Tibial artery (tissue), 4 donors: ENCODE measurements at regions not wholly inside any gene's neighbourhood (a gene's known extent, or its start where the extent isn't known, plus 50 kb on each side); places are given as distances from the start of the nearest gene placed in this dataset.
"Not testable (repeated sequence)": the region's sequence is repeated elsewhere in the genome, so short reads cannot be mapped to it uniquely, and the experiment has no call there.

Experiments used
- DNase-seq, 2 donors: peaks; one replicate each; pipeline ENCODE4 v3.0.0-alpha.2; 2019
- H3K27ac ChIP-seq, 2 donors: fragments of 200-600 bp; sonication (generic) in 1 of 2; 1 replicate in 1 of 2; 2 replicates in 1 of 2; pipeline ENCODE4 v1.5.1; 2018 to 2019; ENCODE audit warnings: mild to moderate bottlenecking in 1 of 2
- H3K27me3 ChIP-seq, 2 donors: fragments of 200-600 bp; sonication (generic) in 1 of 2; one replicate each; pipeline versions ENCODE4 v1.5.1 to v1.6.0; 2016 to 2019
- H3K36me3 ChIP-seq, 3 donors: fragments of 200-600 bp; sonication (generic) in 2 of 3; one replicate each; pipeline ENCODE4 v1.5.1; 2016 to 2019; ENCODE audit warnings: mild to moderate bottlenecking in 2 of 3
- H3K4me1 ChIP-seq, 4 donors: fragments of 200-600 bp; sonication (generic) in 2 of 4; 1 replicate in 3 of 4; 2 replicates in 1 of 4; pipeline ENCODE4 v1.5.1; 2016 to 2019
- H3K4me3 ChIP-seq, 2 donors: fragments of 200-600 bp; sonication (generic) in 1 of 2; 1 replicate in 1 of 2; 2 replicates in 1 of 2; pipeline ENCODE4 v1.5.1; 2018 to 2019; ENCODE audit warnings: mild to moderate bottlenecking in 2 of 2
- H3K9me3 ChIP-seq, 3 donors: fragments of 200-600 bp; sonication (generic) in 1 of 3; one replicate each; pipeline ENCODE4 v1.5.1; 2016 to 2019
- CTCF ChIP-seq, 2 experiments: fragments of 200-600 bp in 1 of 2; fragments of 450-650 bp in 1 of 2; IDR thresholded peaks; one replicate each; pipeline ENCODE4 v1.5.1; 2017 to 2019; ENCODE audit warnings: antibody characterized with exemption in 2 of 2, mild to moderate bottlenecking in 1 of 2, moderate library complexity in 1 of 2
- intact Hi-C: fragments of 100-400 bp; cut with DNase I; formaldehyde crosslinking; loops from one replicate; pipeline ENCODE4 v1.15.0; 2023; ENCODE audit warnings: low total_unique reads

GRCh38 chr18:1062588-1062987 is 157.9 kb downstream of the ADCYAP1 start:
- H3K36me3 ChIP-seq = no peaks in the 10 kb centered on the region
- no peak for TF ChIP-seq CTCF (IDR thresholded peaks at IDR 0.05)
- H3K9me3 ChIP-seq = no peaks in the 10 kb centered on the region
- H3K4me1 ChIP-seq = no peaks in the 10 kb centered on the region
- no peak overlapping the region for H3K4me3 ChIP-seq
- no peak for DNase-seq
- intact Hi-C loops = no loop called here
- no peak overlapping the region for H3K27ac ChIP-seq
- H3K27me3 ChIP-seq = no peaks in the 10 kb centered on the region

GRCh38 chr18:1075322-1075721 is 170.7 kb downstream of the ADCYAP1 start:
- intact Hi-C loops = no loop called here
- no peak for TF ChIP-seq CTCF (IDR thresholded peaks at IDR 0.05)
- no peak overlapping the region for H3K27ac ChIP-seq
- H3K36me3 ChIP-seq = no peaks in the 10 kb centered on the region
- no peaks in the 10 kb centered on the region for H3K4me1 ChIP-seq
- no peak for DNase-seq
- H3K4me3 ChIP-seq = no peak overlapping the region
- H3K27me3 ChIP-seq = no peaks in the 10 kb centered on the region
- H3K9me3 ChIP-seq = no peaks in the 10 kb centered on the region

- Histone ChIP-seq H3K36me3 (no peaks in the 10 kb centered on the region), H3K4me1 (no peaks in the 10 kb centered on the region), H3K9me3 (no peaks in the 10 kb centered on the region), H3K4me3 (no peak overlapping the region), H3K27ac (no peak overlapping the region), H3K27me3 (no peaks in the 10 kb centered on the region)
- no peak for DNase-seq
- intact Hi-C loops = no loop called here
- no peak for TF ChIP-seq CTCF (IDR thresholded peaks at IDR 0.05)
These were observed 171.2 kb downstream of the ADCYAP1 start for GRCh38 chr18:1075876-1076275.

- DNase-seq = no peak
- Histone ChIP-seq H3K4me3 (no peak overlapping the region), H3K9me3 (no peaks in the 10 kb centered on the region), H3K4me1 (no peaks in the 10 kb centered on the region), H3K27me3 (no peaks in the 10 kb centered on the region), H3K36me3 (no peaks in the 10 kb centered on the region), H3K27ac (no peak overlapping the region)
- TF ChIP-seq CTCF (IDR thresholded peaks at IDR 0.05) = no peak
- intact Hi-C loops = no loop called here
These were observed 173.6 kb downstream of the ADCYAP1 start for GRCh38 chr18:1078301-1078700.

- H3K36me3 ChIP-seq, DNase-seq, H3K9me3 ChIP-seq, intact Hi-C loops, H3K27me3 ChIP-seq, H3K27ac ChIP-seq, H3K4me1 ChIP-seq, H3K4me3 ChIP-seq: not testable (repeated sequence)
These were observed 179.0 kb downstream of the ADCYAP1 start for GRCh38 chr18:1083675-1084074.

- Histone ChIP-seq H3K27me3 (no peaks in the 10 kb centered on the region), H3K4me3 (no peak overlapping the region), H3K4me1 (no peaks in the 10 kb centered on the region), H3K9me3 (peaks cover 0 to 10% (median 0%) of the 10 kb centered on the region in 3 donors), H3K27ac (no peak overlapping the region), H3K36me3 (no peaks in the 10 kb centered on the region)
- TF ChIP-seq CTCF (IDR thresholded peaks at IDR 0.05) = no peak
- DNase-seq = no peak
- intact Hi-C loops = no loop called here
These were observed 186.1 kb downstream of the ADCYAP1 start for GRCh38 chr18:1090758-1091157.
